Testis (tissue), 2 donors: ENCODE measurements at regions not wholly inside any gene's neighbourhood (a gene's known extent, or its start where the extent isn't known, plus 50 kb on each side); places are given as distances from the start of the nearest gene placed in this dataset.
A peak's percentile ranks its signal among the peaks of the same experiment; 100 is the strongest.

Experiments
- DNase-seq: peaks from one replicate; pipeline ENCODE4 v3.0.0-alpha.2; 2019
- H3K27ac ChIP-seq, 2 donors: fragments of 200-600 bp; sonication (generic); one replicate each; pipeline ENCODE4 v1.5.1; 2019
- H3K27me3 ChIP-seq: fragments of 200-600 bp; sonication (generic); one replicate; pipeline ENCODE4 v1.5.1; 2019
- H3K36me3 ChIP-seq: fragments of 200-600 bp; sonication (generic); one replicate; pipeline ENCODE4 v1.5.1; 2017; ENCODE audit warnings: low read depth; ENCODE audit errors: missing control alignments
- H3K4me1 ChIP-seq: fragments of 200-600 bp; sonication (generic); one replicate; pipeline ENCODE4 v1.5.1; 2019
- H3K4me3 ChIP-seq, 2 donors: fragments of 200-600 bp; sonication (generic); one replicate each; pipeline ENCODE4 v1.5.1; 2017 to 2019
- H3K9me3 ChIP-seq: fragments of 200-600 bp; sonication (generic); one replicate; pipeline ENCODE4 v1.5.1; 2017
- POLR2A ChIP-seq: fragments of 450-650 bp; IDR thresholded peaks from one replicate; pipeline ENCODE4 v1.6.1; 2017; ENCODE audit warnings: antibody characterized with exemption, mild to moderate bottlenecking, moderate library complexity
- WGBS, 2 donors: methylation state at CpG; one replicate each; pipeline ENCODE4 v1.1.5; 2018; 5-methylcytosine and 5-hydroxymethylcytosine counted together
- intact Hi-C: fragments of 100-400 bp; cut with DNase I; formaldehyde crosslinking; loops from one replicate; pipeline ENCODE4 v1.15.1; 2023; ENCODE audit warnings: low total_unique reads
- TF ChIP-seq, protein P1 (sequence below), 3 experiments: fragments of 450-650 bp in 2 of 3; fragments of 200-600 bp in 1 of 3; sonication (generic) in 1 of 3; IDR thresholded peaks; one replicate each; pipeline ENCODE4 v1.5.1; 2016 to 2019; ENCODE audit warnings: antibody characterized with exemption in 3 of 3, mild to moderate bottlenecking in 2 of 3, moderate library complexity in 1 of 3

GRCh38 chr2:10225291-10226037, 77.2 kb upstream of the HPCAL1 start:
- Histone ChIP-seq H3K27ac (no peak overlapping the region), H3K27me3 (no peaks in the 10 kb centered on the region), H3K4me1 (peaks cover 18% of the 10 kb centered on the region), H3K36me3 (no peaks in the 10 kb centered on the region), H3K9me3 (no peaks in the 10 kb centered on the region), H3K4me3 (no peak overlapping the region)
- intact Hi-C loops = no loop called here
- DNase-seq = no peak
- TF ChIP-seq, protein P1, sequence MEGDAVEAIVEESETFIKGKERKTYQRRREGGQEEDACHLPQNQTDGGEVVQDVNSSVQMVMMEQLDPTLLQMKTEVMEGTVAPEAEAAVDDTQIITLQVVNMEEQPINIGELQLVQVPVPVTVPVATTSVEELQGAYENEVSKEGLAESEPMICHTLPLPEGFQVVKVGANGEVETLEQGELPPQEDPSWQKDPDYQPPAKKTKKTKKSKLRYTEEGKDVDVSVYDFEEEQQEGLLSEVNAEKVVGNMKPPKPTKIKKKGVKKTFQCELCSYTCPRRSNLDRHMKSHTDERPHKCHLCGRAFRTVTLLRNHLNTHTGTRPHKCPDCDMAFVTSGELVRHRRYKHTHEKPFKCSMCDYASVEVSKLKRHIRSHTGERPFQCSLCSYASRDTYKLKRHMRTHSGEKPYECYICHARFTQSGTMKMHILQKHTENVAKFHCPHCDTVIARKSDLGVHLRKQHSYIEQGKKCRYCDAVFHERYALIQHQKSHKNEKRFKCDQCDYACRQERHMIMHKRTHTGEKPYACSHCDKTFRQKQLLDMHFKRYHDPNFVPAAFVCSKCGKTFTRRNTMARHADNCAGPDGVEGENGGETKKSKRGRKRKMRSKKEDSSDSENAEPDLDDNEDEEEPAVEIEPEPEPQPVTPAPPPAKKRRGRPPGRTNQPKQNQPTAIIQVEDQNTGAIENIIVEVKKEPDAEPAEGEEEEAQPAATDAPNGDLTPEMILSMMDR (IDR thresholded peaks at IDR 0.05) = no peak
- no peak for TF ChIP-seq POLR2A
- WGBS, 2 donors = 71 to 78% methylated on average over 12 to 15 of the region's 15 CpGs

DNA sequence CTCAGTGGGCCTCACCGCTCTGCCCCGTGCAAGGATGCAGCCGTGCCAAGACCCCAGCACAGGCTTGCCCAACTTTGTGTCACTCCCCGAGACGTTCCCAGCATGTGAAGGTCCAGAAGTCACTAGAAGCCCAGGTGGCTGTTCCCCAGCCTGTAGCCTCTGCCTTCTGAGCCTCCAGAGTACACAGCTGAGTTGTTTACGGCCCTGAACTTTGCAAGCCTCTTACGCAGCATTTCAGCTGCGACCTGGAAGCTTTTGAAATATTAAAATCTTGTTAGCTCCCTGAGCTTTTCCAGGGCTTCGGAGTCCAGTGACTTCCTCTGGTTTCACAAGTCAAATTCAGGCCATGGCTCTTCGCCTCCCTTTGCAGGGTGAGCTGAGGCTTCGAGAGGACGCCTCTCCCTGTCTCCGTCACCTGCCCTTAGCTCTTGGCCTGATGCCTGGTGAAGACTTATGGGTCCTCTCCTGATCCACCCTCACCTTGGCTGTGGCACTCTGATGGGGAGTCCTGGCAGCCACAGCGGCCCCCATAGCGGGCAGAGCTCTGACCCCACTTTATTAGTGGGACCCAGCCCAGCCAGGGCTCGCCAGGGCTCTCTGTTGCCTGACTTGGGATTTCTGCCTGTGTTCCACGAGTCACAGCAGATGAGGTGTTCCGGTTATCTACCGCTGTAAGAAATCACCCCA, 76.5 kb upstream of the HPCAL1 start:
- H3K27ac ChIP-seq = peak overlapping the region in 1 of 2 donors; percentile 36
- DNase-seq = peak; percentile 50
- H3K27me3 ChIP-seq = no peaks in the 10 kb centered on the region
- H3K36me3 ChIP-seq = no peaks in the 10 kb centered on the region
- H3K4me3 ChIP-seq = no peak overlapping the region
- TF ChIP-seq, protein P1 (IDR thresholded peaks at IDR 0.05) = no peak
- no peak for TF ChIP-seq POLR2A
- H3K9me3 ChIP-seq = no peaks in the 10 kb centered on the region
- 71 to 74% methylated on average over 18 to 19 of the region's 19 CpGs for WGBS, 2 donors
- intact Hi-C loops = no loop called here
- H3K4me1 ChIP-seq = peaks cover 18% of the 10 kb centered on the region

GRCh38 chr2:10228611-10229365, 73.9 kb upstream of the HPCAL1 start:
- Histone ChIP-seq H3K36me3 (no peaks in the 10 kb centered on the region), H3K4me3 (no peak overlapping the region), H3K4me1 (peaks cover 18% of the 10 kb centered on the region), H3K9me3 (no peaks in the 10 kb centered on the region), H3K27ac (no peak overlapping the region), H3K27me3 (no peaks in the 10 kb centered on the region)
- DNase-seq = no peak
- TF ChIP-seq, protein P1 (IDR thresholded peaks at IDR 0.05) = no peak
- no peak for TF ChIP-seq POLR2A
- 86 to 89% methylated on average over 19 to 20 of the region's 20 CpGs for WGBS, 2 donors
- intact Hi-C loops = no loop called here

DNA sequence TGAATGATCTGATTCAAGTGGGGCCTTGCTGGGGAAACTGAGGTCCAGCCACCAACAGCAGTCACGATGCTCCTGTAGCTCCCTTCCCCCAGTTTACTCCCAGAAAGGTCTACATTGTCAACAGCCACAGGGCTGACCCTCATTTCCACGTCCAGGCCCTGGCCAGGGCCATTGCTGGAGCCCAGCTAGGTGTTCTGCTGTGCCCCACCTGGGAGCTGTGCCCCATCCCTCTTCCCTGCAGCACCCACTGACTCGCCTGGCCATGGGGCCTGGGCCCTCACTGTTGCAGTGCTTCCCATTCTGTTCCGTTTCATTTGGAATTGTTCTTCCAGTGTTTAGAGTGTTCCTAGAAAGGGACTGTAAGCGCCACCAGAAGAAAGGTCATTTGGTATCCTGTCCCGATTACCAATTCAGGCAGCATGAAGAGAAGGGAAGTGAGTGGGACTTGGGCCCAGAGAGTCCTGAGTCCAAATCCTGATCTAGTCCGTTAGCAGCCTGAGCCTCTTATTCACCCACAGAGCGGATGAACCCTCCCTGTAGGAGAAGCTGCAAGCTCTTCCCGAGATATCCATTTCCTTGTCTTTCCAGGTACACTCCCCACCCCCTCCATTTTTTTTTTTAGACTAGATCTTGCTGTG, 73.1 kb upstream of the HPCAL1 start:
- DNase-seq = no peak
- TF ChIP-seq, protein P1 (IDR thresholded peaks at IDR 0.05) = no peak
- TF ChIP-seq POLR2A = no peak
- WGBS, 2 donors = 78 to 92% methylated on average over 9 of the region's 9 CpGs
- Histone ChIP-seq H3K27ac (no peak overlapping the region), H3K27me3 (no peaks in the 10 kb centered on the region), H3K4me3 (no peak overlapping the region), H3K36me3 (no peaks in the 10 kb centered on the region), H3K9me3 (no peaks in the 10 kb centered on the region), H3K4me1 (peaks cover 18% of the 10 kb centered on the region)
- intact Hi-C loops = no loop called here
